ENCODE measurements at regions not wholly inside any gene's neighbourhood (a gene's known extent, or its start where the extent isn't known, plus 50 kb on each side); places are given as distances from the start of the nearest gene placed in this dataset.

- no peak for TF ChIP-seq EZH2 (IDR thresholded peaks at IDR 0.05; ENCODE audit: borderline replicate concordance, low read length)
- no peak for TF ChIP-seq CTCF (IDR thresholded peaks at IDR 0.05; ENCODE audit: low read length)
Measured at GRCh38 chr10:29135337-29135736, 153.5 kb upstream of the LYZL1 start.

Measured in OCI-LY1 (cell line).